NCI-H1092 treated with DMSO at 0.1 percent for 48 hours (cell line): ENCODE measurements at regions not wholly inside any gene's neighbourhood (a gene's known extent, or its start where the extent isn't known, plus 50 kb on each side); places are given as distances from the start of the nearest gene placed in this dataset.
"Not testable (repeated sequence)": the region's sequence is repeated elsewhere in the genome, so short reads cannot be mapped to it uniquely, and the experiment has no call there.

Experiments
- DNase-seq: peaks from one replicate; lab custom pipeline; 2025; lab: John Stamatoyannopoulos, UW

- DNase-seq: no peak
Measured at GRCh38 chr13:59413126-59413525, 750.6 kb downstream of the DIAPH3 start.

GRCh38 chr13:59414006-59414405 lies 749.7 kb downstream of the DIAPH3 start:
- no peak for DNase-seq

- peak; percentile 44 for DNase-seq
Measured at GRCh38 chr13:59415498-59415897, 748.2 kb downstream of the DIAPH3 start.

GRCh38 chr13:59416561-59416960 lies 747.2 kb downstream of the DIAPH3 start:
- no peak for DNase-seq

- no peak for DNase-seq
Measured at GRCh38 chr13:59422646-59423045, 741.1 kb downstream of the DIAPH3 start.

GRCh38 chr13:59423708-59424340 lies 739.9 kb downstream of the DIAPH3 start:
- DNase-seq: no peak

GRCh38 chr13:59424661-59425060 lies 739.1 kb downstream of the DIAPH3 start:
- DNase-seq: no peak

GRCh38 chr13:59425211-59425741 lies 738.5 kb downstream of the DIAPH3 start:
- DNase-seq: peak; percentile 80

- no peak for DNase-seq
Measured at GRCh38 chr13:59435024-59435423, 728.7 kb downstream of the DIAPH3 start.

GRCh38 chr13:59437544-59438301 lies 726.0 kb downstream of the DIAPH3 start:
- peak; percentile 80 for DNase-seq

- no peak for DNase-seq
Measured at GRCh38 chr13:59439776-59440428, 723.8 kb downstream of the DIAPH3 start.

- DNase-seq: not testable (repeated sequence)
Measured at GRCh38 chr13:59441068-59441467, 722.7 kb downstream of the DIAPH3 start.

GRCh38 chr13:59441596-59442280 lies 722.0 kb downstream of the DIAPH3 start:
- DNase-seq: no peak

- no peak for DNase-seq
Measured at GRCh38 chr13:59442461-59442860, 721.3 kb downstream of the DIAPH3 start.

GRCh38 chr13:59442944-59443486 lies 720.7 kb downstream of the DIAPH3 start:
- peak; percentile 27 for DNase-seq

GRCh38 chr13:59444210-59444857 lies 719.4 kb downstream of the DIAPH3 start:
- peak; percentile 69 for DNase-seq

- no peak for DNase-seq
Measured at GRCh38 chr13:59445812-59446211, 717.9 kb downstream of the DIAPH3 start.

GRCh38 chr13:59446391-59446790 lies 717.3 kb downstream of the DIAPH3 start:
- no peak for DNase-seq

- DNase-seq: no peak
Measured at GRCh38 chr13:59447031-59447430, 716.7 kb downstream of the DIAPH3 start.

- DNase-seq: no peak
Measured at GRCh38 chr13:59447846-59448620, 715.7 kb downstream of the DIAPH3 start.

- no peak for DNase-seq
Measured at GRCh38 chr13:59449750-59450149, 714.0 kb downstream of the DIAPH3 start.
